Large intestine (tissue), 3 donors: ENCODE measurements at regions not wholly inside any gene's neighbourhood (a gene's known extent, or its start where the extent isn't known, plus 50 kb on each side); places are given as distances from the start of the nearest gene placed in this dataset.
"Not testable (repeated sequence)": the region's sequence is repeated elsewhere in the genome, so short reads cannot be mapped to it uniquely, and the experiment has no call there.

Experiments
- DNase-seq, 2 donors: peaks; one replicate each; pipeline versions ENCODE4 v3.0.0 to v3.0.0-alpha.2; 2013
- H3K27ac ChIP-seq: one replicate; pipeline ENCODE4 v1.5.1; 2013; ENCODE audit warnings: low read length
- H3K27me3 ChIP-seq: 2 replicates; pipeline ENCODE4 v1.6.1; 2013; ENCODE audit warnings: low read length; ENCODE audit not compliant: control insufficient read depth, insufficient read depth
- H3K36me3 ChIP-seq: 2 replicates; pipeline ENCODE4 v1.6.1; 2013; ENCODE audit warnings: low read length; ENCODE audit not compliant: control insufficient read depth, insufficient read depth
- H3K4me1 ChIP-seq: one replicate; pipeline ENCODE4 v1.6.1; 2013; ENCODE audit warnings: low read length; ENCODE audit not compliant: control insufficient read depth, insufficient read depth
- H3K4me3 ChIP-seq: one replicate; pipeline ENCODE4 v1.5.1; 2013; ENCODE audit warnings: low read length
- H3K9me3 ChIP-seq: one replicate; pipeline ENCODE4 v1.6.1; 2013; ENCODE audit warnings: mild to moderate bottlenecking, low read depth, low read length, moderate library complexity; ENCODE audit not compliant: control insufficient read depth
- WGBS: methylation state at CpG from one replicate; pipeline ENCODE4 v1.1.5; 2013; ENCODE audit warnings: low lambda C conversion rate; ENCODE audit not compliant: insufficient coverage; 5-methylcytosine and 5-hydroxymethylcytosine counted together

- not testable (repeated sequence) for H3K27ac ChIP-seq, H3K4me1 ChIP-seq, H3K27me3 ChIP-seq, H3K36me3 ChIP-seq, H3K9me3 ChIP-seq, DNase-seq, H3K4me3 ChIP-seq
- WGBS = no CpG with 5 or more reads among the region's 24 CpGs
Observed at GRCh38 chr3:6340980-6341325, 520.0 kb upstream of the GRM7 start.

GRCh38 chr3:6351752-6352151, 509.2 kb upstream of the GRM7 start:
- no peaks in the 10 kb centered on the region for H3K9me3 ChIP-seq
- H3K4me3 ChIP-seq = no peak overlapping the region
- no CpG with 5 or more reads among the region's 3 CpGs for WGBS
- H3K27me3 ChIP-seq = no peaks in the 10 kb centered on the region
- DNase-seq = no peak
- H3K27ac ChIP-seq = no peak overlapping the region
- no peaks in the 10 kb centered on the region for H3K36me3 ChIP-seq
- no peaks in the 10 kb centered on the region for H3K4me1 ChIP-seq

- no peaks in the 10 kb centered on the region for H3K27me3 ChIP-seq
- H3K4me1 ChIP-seq = no peaks in the 10 kb centered on the region
- H3K27ac ChIP-seq = no peak overlapping the region
- no CpG with 5 or more reads among the region's 1 CpG for WGBS
- no peaks in the 10 kb centered on the region for H3K9me3 ChIP-seq
- no peak for DNase-seq
- H3K4me3 ChIP-seq = no peak overlapping the region
- no peaks in the 10 kb centered on the region for H3K36me3 ChIP-seq
Observed at GRCh38 chr3:6354653-6355052, 506.3 kb upstream of the GRM7 start.

- DNase-seq = no peak
- no peaks in the 10 kb centered on the region for H3K36me3 ChIP-seq
- no peak overlapping the region for H3K4me3 ChIP-seq
- H3K9me3 ChIP-seq = no peaks in the 10 kb centered on the region
- H3K27ac ChIP-seq = no peak overlapping the region
- WGBS = 92% methylated on average over 3 of the region's 4 CpGs
- no peaks in the 10 kb centered on the region for H3K27me3 ChIP-seq
- no peaks in the 10 kb centered on the region for H3K4me1 ChIP-seq
Observed at GRCh38 chr3:6362406-6362805, 498.5 kb upstream of the GRM7 start.

GRCh38 chr3:6367171-6367570, 493.7 kb upstream of the GRM7 start:
- Histone ChIP-seq H3K9me3 (no peaks in the 10 kb centered on the region), H3K27ac (no peak overlapping the region), H3K4me1 (no peaks in the 10 kb centered on the region), H3K4me3 (no peak overlapping the region), H3K27me3 (no peaks in the 10 kb centered on the region), H3K36me3 (no peaks in the 10 kb centered on the region)
- 61% methylated on average over 2 of the region's 2 CpGs for WGBS
- DNase-seq = no peak

GRCh38 chr3:6392123-6392522, 468.8 kb upstream of the GRM7 start:
- H3K36me3 ChIP-seq = no peaks in the 10 kb centered on the region
- no peak overlapping the region for H3K27ac ChIP-seq
- 80% methylated on average over 1 of the region's 2 CpGs for WGBS
- no peak overlapping the region for H3K4me3 ChIP-seq
- DNase-seq = no peak
- H3K27me3 ChIP-seq = no peaks in the 10 kb centered on the region
- no peaks in the 10 kb centered on the region for H3K4me1 ChIP-seq
- H3K9me3 ChIP-seq = no peaks in the 10 kb centered on the region

- no peak for DNase-seq
- WGBS = no CpG with 5 or more reads among the region's 2 CpGs
- Histone ChIP-seq H3K27ac (no peak overlapping the region), H3K4me1 (no peaks in the 10 kb centered on the region), H3K36me3 (no peaks in the 10 kb centered on the region), H3K4me3 (no peak overlapping the region), H3K9me3 (no peaks in the 10 kb centered on the region), H3K27me3 (no peaks in the 10 kb centered on the region)
Observed at GRCh38 chr3:6394944-6395343, 466.0 kb upstream of the GRM7 start.

GRCh38 chr3:6396631-6397030, 464.3 kb upstream of the GRM7 start:
- WGBS = no CpG with 5 or more reads among the region's 1 CpG
- H3K27ac ChIP-seq = no peak overlapping the region
- no peak for DNase-seq

GRCh38 chr3:6402666-6403065, 458.2 kb upstream of the GRM7 start:
- not testable (repeated sequence) for H3K27ac ChIP-seq, H3K27me3 ChIP-seq
- no CpG with 5 or more reads among the region's 4 CpGs for WGBS

More at GRCh38 chr3:6396631-6397030, 464.3 kb upstream of the GRM7 start:
- no peaks in the 10 kb centered on the region for H3K27me3 ChIP-seq
- no peaks in the 10 kb centered on the region for H3K36me3 ChIP-seq
- no peaks in the 10 kb centered on the region for H3K9me3 ChIP-seq
- no peaks in the 10 kb centered on the region for H3K4me1 ChIP-seq
- no peak overlapping the region for H3K4me3 ChIP-seq

GRCh38 chr3:6406923-6407322, 454.0 kb upstream of the GRM7 start:
- WGBS = no CpG with 5 or more reads among the region's 4 CpGs
- not testable (repeated sequence) for DNase-seq, H3K27me3 ChIP-seq, H3K9me3 ChIP-seq, H3K4me1 ChIP-seq, H3K4me3 ChIP-seq, H3K27ac ChIP-seq, H3K36me3 ChIP-seq

More at GRCh38 chr3:6402666-6403065, 458.2 kb upstream of the GRM7 start:
- H3K9me3 ChIP-seq, H3K4me1 ChIP-seq, DNase-seq, H3K4me3 ChIP-seq, H3K36me3 ChIP-seq: not testable (repeated sequence)

- Histone ChIP-seq H3K4me1 (no peaks in the 10 kb centered on the region), H3K9me3 (no peaks in the 10 kb centered on the region), H3K27me3 (no peaks in the 10 kb centered on the region), H3K4me3 (no peak overlapping the region), H3K36me3 (no peaks in the 10 kb centered on the region), H3K27ac (no peak overlapping the region)
- WGBS = 100% methylated on average over 1 of the region's 4 CpGs
- no peak for DNase-seq
Observed at GRCh38 chr3:6416049-6416661, 444.8 kb upstream of the GRM7 start.
